ENCODE measurements at regions not wholly inside any gene's neighbourhood (a gene's known extent, or its start where the extent isn't known, plus 50 kb on each side); places are given as distances from the start of the nearest gene placed in this dataset.

DNA sequence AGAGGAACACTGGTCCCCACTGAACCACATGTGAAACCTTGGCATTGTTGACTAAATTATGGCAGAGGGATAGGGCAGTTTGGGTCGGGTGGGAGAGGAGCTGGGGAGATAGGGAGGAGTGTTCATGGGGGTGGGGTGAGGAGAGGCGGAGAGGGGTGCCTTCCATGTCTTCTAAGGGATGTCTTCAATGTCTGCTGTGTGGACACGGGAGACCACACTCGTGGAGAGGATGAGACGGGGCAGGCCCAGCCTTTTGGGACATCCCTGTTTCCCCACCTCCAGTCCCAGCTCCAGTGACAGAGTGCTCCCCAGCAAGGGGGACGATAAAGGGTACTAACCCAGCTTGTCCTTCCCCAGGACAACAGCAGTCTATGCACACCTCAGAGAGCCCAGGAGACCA, 146.4 kb upstream of the MAMLD1 start:
- ATAC-seq (replicated peaks in 6 of 8) = no peak
- Histone ChIP-seq H3K27ac (no peak overlapping the region), H3K4me3 (no peak overlapping the region), H3K4me1 (replicated peaks in 1 of 2) (no peaks in the 10 kb centered on the region)
- WGBS, 10 experiments = 63% methylated on average over 4 of the region's 6 CpGs; no CpG with 5 or more reads in 9 of the 10 experiments
- in situ Hi-C loops (cut with MboI; ENCODE audit: low pct_unique_long_range_greater_than_20kb in 2 of 9, low sequenced_read_pairs in 9 of 9, unreplicated experiment in 9 of 9) = no loop called here

DNA sequence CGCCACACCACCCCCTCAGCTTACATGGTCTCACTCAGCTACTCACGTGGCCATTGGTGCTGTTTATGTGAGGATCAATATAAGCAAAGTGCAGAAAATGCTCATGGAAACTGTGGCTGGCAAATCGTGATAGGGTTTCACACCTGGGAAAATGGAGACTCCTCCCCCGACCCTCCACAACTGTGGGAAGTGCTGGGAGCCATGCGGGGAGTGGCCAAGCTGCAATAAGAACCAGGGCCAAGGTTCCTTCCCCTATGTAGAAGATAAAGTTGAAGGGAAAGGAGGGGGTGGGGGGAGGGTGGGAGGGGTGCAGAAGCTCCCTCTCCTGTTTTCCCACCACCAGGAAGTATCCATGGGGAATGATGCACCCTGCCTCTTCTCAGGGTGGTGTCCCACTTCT, 145.5 kb upstream of the MAMLD1 start:
- in situ Hi-C loops (cut with MboI; ENCODE audit: low pct_unique_long_range_greater_than_20kb in 2 of 9, low sequenced_read_pairs in 9 of 9, unreplicated experiment in 9 of 9) = no loop called here
- WGBS, 10 experiments = 20% methylated on average over 1 of the region's 5 CpGs; no CpG with 5 or more reads in 9 of the 10 experiments

DNA sequence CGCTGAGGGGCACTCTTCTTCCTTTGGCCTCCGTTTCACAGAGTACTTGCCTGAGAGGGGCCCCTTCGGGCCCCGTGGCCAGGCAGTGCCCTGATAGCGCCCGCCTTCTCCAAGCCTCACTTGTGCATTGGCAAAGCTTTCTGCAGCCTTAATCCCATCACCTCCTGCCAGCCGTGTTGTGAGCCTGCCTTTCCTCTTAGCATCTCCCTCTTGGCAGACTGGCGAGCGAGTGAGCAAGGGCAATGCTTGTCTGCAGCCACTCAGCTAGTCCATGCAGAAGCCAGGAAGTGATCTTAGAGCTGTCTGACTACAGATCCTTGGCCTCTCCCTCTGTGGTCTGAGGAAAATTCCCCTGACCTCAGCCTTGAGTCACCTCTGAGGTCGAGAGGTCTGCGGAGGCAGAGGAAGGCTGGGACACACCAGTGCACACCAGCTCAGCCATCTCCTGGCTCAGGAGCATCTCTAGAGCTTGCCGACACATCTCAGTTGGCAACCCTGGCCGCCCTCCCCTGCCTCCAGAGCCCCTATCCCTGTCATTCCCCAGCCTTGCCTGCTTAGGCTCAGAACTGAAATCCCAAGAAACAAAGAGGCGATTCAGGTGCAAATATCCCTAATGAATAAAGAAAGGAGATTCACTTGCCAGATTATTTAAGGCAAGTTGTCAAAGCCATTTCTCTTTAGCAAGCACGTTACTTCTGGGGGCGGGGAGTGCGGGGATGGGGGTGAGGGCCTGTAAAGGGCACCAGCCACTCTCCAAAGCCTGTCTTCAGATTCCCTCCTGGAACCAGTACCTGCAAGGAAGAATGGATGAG, 143.5 kb upstream of the MAMLD1 start:
- Histone ChIP-seq H3K27ac (no peak overlapping the region), H3K4me1 (replicated peaks in 1 of 2) (no peaks in the 10 kb centered on the region), H3K4me3 (no peak overlapping the region)
- ATAC-seq (replicated peaks in 6 of 8) = peak in 1 of 8 experiments; percentile 38
- WGBS, 10 experiments = 18 to 60% methylated on average over 2 to 3 of the region's 17 CpGs; no CpG with 5 or more reads in 8 of the 10 experiments
- in situ Hi-C loops (cut with MboI; ENCODE audit: low pct_unique_long_range_greater_than_20kb in 2 of 9, low sequenced_read_pairs in 9 of 9, unreplicated experiment in 9 of 9) = no loop called here

More for the DNA sequence above, 145.5 kb upstream of the MAMLD1 start:
- no peak for ATAC-seq (replicated peaks in 6 of 8)
- Histone ChIP-seq H3K27ac (no peak overlapping the region), H3K4me3 (no peak overlapping the region), H3K4me1 (replicated peaks in 1 of 2) (no peaks in the 10 kb centered on the region)

DNA sequence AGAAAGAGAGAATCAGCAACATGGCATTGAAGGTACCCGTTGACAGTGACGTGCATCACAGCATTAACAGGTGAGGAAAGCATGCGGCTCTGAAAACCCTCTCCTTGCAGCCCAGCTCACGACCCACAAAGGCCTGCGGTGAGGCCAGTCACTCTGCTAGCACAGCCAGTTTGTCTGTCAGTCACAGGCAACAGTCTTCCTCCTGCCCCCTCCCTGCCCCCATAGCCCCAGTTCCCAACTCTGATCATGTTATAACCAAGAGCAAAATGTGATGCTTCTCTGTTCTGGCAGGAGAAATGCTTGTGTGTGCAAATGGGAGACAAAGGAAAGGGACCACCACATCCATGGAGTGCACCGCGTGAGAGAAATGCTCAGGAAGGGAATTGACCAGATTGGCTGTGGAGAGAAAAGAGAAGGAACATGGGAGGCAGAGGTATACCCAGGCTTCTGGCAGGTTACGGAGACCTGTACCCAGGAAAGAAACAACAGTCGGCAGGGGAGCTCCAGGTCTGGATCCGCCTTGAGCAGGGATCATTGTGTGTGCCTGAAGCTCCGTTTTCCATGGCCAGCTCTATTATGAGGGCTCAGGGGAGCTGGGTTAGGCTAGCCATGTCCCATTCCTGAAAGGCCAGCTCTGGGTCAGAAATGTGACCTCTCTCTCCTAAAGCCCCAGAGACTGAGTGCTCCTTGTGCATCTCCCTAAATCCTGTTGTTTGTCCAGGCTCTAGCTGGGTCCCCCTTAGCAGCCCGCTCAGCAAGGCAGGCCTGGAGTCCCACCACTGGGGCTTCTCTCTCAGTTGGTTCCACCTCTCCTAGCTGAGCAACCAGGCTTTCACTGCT, 139.7 kb upstream of the MAMLD1 start:
- no peaks in the 10 kb centered on the region for H3K4me1 ChIP-seq (replicated peaks in 1 of 2)
- no peak overlapping the region for H3K4me3 ChIP-seq
- no peak overlapping the region for H3K27ac ChIP-seq
- ATAC-seq (replicated peaks in 6 of 8) = no peak
- 48 to 52% (median 50%) methylated on average over 2 to 8 of the region's 12 CpGs; no CpG with 5 or more reads in 7 of the 10 experiments for WGBS, 10 experiments
- in situ Hi-C loops (cut with MboI; ENCODE audit: low pct_unique_long_range_greater_than_20kb in 2 of 9, low sequenced_read_pairs in 9 of 9, unreplicated experiment in 9 of 9) = no loop called here

DNA sequence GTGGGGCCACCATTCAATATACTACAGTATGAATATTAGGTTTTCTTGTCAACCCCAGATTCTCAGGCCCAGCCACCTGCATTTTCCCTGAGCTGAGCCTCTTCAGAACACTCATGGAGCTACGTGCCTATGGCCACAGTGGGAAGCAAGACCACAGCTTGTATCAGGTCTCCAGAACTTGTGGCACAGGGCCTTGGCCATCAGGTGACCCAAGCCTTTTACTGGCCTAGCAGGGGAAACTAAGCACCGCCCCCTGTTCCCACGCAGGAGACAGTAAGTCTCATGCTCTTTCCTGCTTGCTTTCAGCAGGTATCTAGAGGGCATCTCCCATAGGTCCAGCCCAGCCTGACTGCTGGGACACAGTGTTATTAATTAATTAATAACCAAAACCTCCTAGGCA, 138.4 kb upstream of the MAMLD1 start:
- in situ Hi-C loops (cut with MboI; ENCODE audit: low pct_unique_long_range_greater_than_20kb in 2 of 9, low sequenced_read_pairs in 9 of 9, unreplicated experiment in 9 of 9) = no loop called here
- no peak for ATAC-seq (replicated peaks in 6 of 8)
- WGBS, 10 experiments = 23 to 40% methylated on average over 1 to 2 of the region's 3 CpGs; no CpG with 5 or more reads in 8 of the 10 experiments

DNA sequence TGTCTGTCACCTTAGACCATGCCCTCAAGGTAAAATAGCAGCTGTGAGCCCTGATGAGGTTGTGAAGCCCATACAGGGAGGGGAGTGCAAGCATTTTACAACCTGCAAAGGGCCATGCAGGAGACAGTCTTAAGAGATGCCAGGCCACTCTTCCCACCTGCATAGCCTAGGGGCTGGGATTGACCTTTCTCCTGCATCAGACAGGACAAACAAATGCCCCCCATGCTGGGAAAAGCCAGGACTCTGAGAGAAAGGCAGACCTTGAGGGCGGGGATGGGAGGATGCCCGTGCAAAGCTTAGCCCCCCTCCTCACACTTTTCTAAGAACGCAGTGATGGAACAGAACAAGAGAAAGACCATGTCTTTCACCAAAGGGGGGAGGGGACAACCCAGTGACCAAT, 137.9 kb upstream of the MAMLD1 start:
- in situ Hi-C loops (cut with MboI; ENCODE audit: low pct_unique_long_range_greater_than_20kb in 2 of 9, low sequenced_read_pairs in 9 of 9, unreplicated experiment in 9 of 9) = no loop called here
- Histone ChIP-seq H3K4me1 (replicated peaks in 1 of 2) (no peaks in the 10 kb centered on the region), H3K27ac (no peak overlapping the region), H3K4me3 (no peak overlapping the region)
- no peak for ATAC-seq (replicated peaks in 6 of 8)
- WGBS, 10 experiments = 10 to 50% methylated on average over 2 of the region's 3 CpGs; no CpG with 5 or more reads in 8 of the 10 experiments

More for the DNA sequence above, 138.4 kb upstream of the MAMLD1 start:
- Histone ChIP-seq H3K27ac (no peak overlapping the region), H3K4me1 (replicated peaks in 1 of 2) (no peaks in the 10 kb centered on the region), H3K4me3 (no peak overlapping the region)

DNA sequence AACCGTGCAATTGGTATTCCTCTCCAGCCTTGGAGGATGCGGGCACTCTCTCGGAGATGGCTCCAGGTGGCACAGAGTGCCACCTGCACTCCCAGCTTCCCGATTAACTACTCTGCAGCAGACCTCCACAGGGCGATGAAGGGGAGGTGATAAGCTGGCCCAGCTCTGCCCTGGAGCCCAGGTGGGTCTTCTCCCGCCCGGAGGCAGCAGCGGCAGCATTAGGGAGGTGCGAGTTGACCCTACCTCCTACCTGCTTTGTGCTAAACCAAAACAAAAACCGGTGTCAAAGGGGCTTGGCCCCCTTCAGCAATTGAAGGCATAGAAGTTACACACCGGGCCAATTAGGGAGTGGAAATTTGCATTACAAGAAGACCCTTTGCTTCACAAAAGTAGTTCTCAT, 137.4 kb upstream of the MAMLD1 start:
- Histone ChIP-seq H3K4me3 (no peak overlapping the region), H3K27ac (no peak overlapping the region), H3K4me1 (replicated peaks in 1 of 2) (no peaks in the 10 kb centered on the region)
- no peak for ATAC-seq (replicated peaks in 6 of 8)
- in situ Hi-C loops (cut with MboI; ENCODE audit: low pct_unique_long_range_greater_than_20kb in 2 of 9, low sequenced_read_pairs in 9 of 9, unreplicated experiment in 9 of 9) = no loop called here
- WGBS, 10 experiments = 0% methylated on average over 2 of the region's 11 CpGs; no CpG with 5 or more reads in 9 of the 10 experiments

DNA sequence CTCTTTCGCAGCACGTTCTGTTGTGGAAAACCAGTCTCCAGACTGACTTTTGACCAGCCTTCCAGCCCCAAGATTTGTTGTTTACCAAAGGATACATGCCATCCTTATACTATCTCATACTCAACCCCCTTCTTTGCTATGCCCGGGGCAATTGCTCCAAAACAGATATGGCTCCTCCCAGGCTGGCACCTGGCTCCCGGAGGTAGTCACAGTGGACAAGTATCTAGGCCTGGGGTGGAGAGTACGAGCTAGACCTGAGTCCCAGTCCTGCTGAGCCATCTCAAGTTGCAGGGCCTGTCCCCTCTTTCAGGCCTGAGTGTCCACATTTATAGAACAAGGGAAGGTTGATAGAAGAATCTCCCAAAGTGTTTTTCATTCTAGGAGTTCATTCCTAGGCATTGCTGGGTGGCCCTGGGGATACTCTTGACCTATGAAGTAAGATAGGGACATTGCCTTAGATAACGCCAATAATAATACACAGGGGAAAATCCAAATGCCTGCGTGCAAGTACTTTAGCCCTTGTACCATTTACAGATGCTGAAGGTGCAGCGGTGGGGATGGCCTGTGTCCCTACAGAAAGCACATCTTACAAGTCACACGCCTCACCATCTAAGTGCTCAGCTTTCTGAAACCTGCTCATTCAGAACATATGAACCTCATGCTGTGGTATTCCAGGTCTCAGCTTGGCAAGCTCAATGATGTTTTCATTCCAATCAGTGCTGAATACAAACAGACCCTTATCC, 136.7 kb upstream of the MAMLD1 start:
- Histone ChIP-seq H3K27ac (no peak overlapping the region), H3K4me3 (no peak overlapping the region), H3K4me1 (replicated peaks in 1 of 2) (no peaks in the 10 kb centered on the region)
- WGBS, 10 experiments = 31 to 100% (median 100%) methylated on average over 1 to 7 of the region's 9 CpGs; no CpG with 5 or more reads in 7 of the 10 experiments
- in situ Hi-C loops (cut with MboI; ENCODE audit: low pct_unique_long_range_greater_than_20kb in 2 of 9, low sequenced_read_pairs in 9 of 9, unreplicated experiment in 9 of 9) = no loop called here
- ATAC-seq (replicated peaks in 6 of 8) = no peak

DNA sequence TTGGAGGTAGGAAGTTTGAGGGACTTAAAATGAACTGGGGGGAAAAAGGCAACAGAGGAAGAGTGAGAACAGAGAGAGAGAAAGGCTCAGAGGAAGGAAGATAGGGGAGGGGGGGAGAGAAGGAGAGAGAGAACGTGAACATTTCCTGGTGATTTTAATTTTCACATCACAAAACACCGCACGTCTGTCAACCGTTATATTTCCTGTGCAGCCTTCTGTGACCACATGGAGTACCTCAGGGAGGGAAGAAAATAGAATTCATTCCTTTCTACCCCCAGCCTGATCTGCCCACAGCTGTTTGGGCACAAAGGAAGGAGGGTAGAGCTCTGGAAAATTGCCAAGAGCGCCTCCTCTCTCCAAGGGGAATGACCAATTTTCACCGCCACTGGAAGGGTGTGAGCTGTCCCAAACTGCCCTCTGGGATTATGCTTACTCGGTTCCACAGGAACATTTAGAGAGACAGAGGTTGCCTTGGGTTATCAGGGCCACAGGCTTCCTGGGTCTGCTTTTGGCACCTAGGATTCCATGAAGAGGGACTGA, 135.7 kb upstream of the MAMLD1 start:
- in situ Hi-C loops (cut with MboI; ENCODE audit: low pct_unique_long_range_greater_than_20kb in 2 of 9, low sequenced_read_pairs in 9 of 9, unreplicated experiment in 9 of 9) = no loop called here
- no peak for ATAC-seq (replicated peaks in 6 of 8)
- 17 to 100% (median 67%) methylated on average over 1 to 3 of the region's 7 CpGs; no CpG with 5 or more reads in 5 of the 10 experiments for WGBS, 10 experiments
- H3K4me3 ChIP-seq = no peak overlapping the region
- H3K27ac ChIP-seq = no peak overlapping the region
- no peaks in the 10 kb centered on the region for H3K4me1 ChIP-seq (replicated peaks in 1 of 2)

DNA sequence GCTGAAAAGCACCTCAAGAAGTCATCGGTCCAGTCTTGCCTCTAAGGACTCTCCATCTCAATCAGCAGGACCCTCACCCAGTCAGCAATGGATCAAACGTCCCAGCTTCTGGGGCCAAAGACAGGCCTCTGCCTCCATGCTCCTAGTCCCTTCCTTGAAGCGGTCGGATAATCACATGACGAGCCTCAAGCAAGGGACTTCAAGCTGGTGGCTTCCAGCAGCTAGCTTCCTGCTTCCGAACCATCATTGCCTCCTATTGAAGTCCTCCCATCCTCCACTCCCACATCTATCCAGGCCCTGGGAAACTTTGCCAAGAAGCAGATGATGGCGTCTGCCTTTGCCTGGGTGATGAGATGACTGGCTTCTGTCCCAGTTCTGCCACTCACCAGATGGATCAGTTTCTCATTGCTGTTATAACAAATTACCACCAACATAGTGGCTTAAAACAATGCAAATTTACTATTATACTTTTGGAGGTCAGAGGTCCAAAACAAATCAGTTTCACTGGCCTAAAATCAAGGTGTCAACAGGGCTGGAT, 135.2 kb upstream of the MAMLD1 start:
- ATAC-seq (replicated peaks in 6 of 8) = no peak
- Histone ChIP-seq H3K27ac (no peak overlapping the region), H3K4me1 (replicated peaks in 1 of 2) (no peaks in the 10 kb centered on the region), H3K4me3 (no peak overlapping the region)
- 30 to 32% methylated on average over 2 to 3 of the region's 7 CpGs; no CpG with 5 or more reads in 8 of the 10 experiments for WGBS, 10 experiments
- in situ Hi-C loops (cut with MboI; ENCODE audit: low pct_unique_long_range_greater_than_20kb in 2 of 9, low sequenced_read_pairs in 9 of 9, unreplicated experiment in 9 of 9) = no loop called here

DNA sequence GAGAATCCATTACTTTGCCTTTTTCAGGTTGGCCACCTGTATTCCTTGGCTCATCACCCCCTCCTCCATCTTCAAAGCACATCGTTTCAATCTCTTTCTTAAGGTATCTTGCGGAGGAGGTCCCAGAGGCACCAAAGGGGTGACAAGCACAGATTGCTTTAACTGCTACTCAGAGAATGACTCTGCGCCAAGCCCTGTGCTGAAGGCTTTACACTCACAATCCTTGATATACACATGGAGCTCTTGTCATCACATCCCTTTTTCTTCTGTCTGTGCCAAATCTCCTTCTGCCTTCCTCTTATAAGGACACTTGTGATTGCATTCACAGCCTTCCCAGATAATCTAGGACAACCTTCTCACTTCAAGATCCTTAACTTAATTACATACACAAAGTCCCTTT, 134.7 kb upstream of the MAMLD1 start:
- in situ Hi-C loops (cut with MboI; ENCODE audit: low pct_unique_long_range_greater_than_20kb in 2 of 9, low sequenced_read_pairs in 9 of 9, unreplicated experiment in 9 of 9) = no loop called here
- ATAC-seq (replicated peaks in 6 of 8) = no peak
- 70 to 100% methylated on average over 1 to 3 of the region's 3 CpGs; no CpG with 5 or more reads in 8 of the 10 experiments for WGBS, 10 experiments
- H3K4me3 ChIP-seq = no peak overlapping the region
- H3K4me1 ChIP-seq (replicated peaks in 1 of 2) = no peaks in the 10 kb centered on the region
- no peak overlapping the region for H3K27ac ChIP-seq

DNA sequence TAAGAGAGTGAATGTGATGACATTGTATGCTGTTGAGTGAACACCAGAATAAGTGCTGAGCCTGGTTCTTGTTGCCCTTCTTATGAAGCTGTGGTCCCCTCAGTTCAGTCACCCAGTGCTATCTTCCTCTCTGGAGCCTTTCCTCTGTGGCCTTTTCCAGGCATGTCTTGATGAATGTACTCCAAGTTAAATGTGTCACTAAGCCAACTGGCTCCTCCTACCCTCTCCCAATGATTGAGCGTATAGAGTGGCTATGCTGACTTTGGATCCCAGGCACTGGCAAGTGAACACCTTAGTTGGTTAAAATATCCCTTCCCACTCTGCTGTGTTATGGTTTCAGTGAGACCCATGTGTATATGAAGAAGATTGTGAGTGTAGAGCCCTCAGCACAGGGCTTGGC, 134.1 kb upstream of the MAMLD1 start:
- Histone ChIP-seq H3K4me3 (no peak overlapping the region), H3K4me1 (replicated peaks in 1 of 2) (no peaks in the 10 kb centered on the region), H3K27ac (no peak overlapping the region)
- no peak for ATAC-seq (replicated peaks in 6 of 8)
- WGBS, 10 experiments = 67% methylated on average over 1 of the region's 1 CpG; no CpG with 5 or more reads in 9 of the 10 experiments
- in situ Hi-C loops (cut with MboI; ENCODE audit: low pct_unique_long_range_greater_than_20kb in 2 of 9, low sequenced_read_pairs in 9 of 9, unreplicated experiment in 9 of 9) = no loop called here
